HL-60 (cell line): ENCODE measurements at regions not wholly inside any gene's neighbourhood (a gene's known extent, or its start where the extent isn't known, plus 50 kb on each side); places are given as distances from the start of the nearest gene placed in this dataset.

Experiments used
- DNase-seq, 2 experiments: peaks; one replicate each; pipeline ENCODE4 v3.0.0-alpha.2; 2010 to 2020; ENCODE audit warnings: low read depth in 1 of 2, low spot score in 1 of 2
- H3K27ac ChIP-seq: fragments of 250-450 bp; sonication (Bioruptor Pico); replicated peaks from 2 replicates; pipeline ENCODE4 v1.5.1; 2020; ENCODE audit warnings: mild to moderate bottlenecking, moderate library complexity
- H3K27me3 ChIP-seq: fragments of 250-450 bp; sonication (Bioruptor Pico); 2 replicates; pipeline ENCODE4 v1.5.1; 2021; ENCODE audit warnings: mild to moderate bottlenecking, moderate library complexity; ENCODE audit not compliant: insufficient read depth, poor library complexity, severe bottlenecking
- H3K4me3 ChIP-seq: replicated peaks from 2 replicates; pipeline ENCODE4 v1.5.1; 2011; ENCODE audit warnings: mild to moderate bottlenecking, control low read depth, low read length; ENCODE audit not compliant: insufficient read depth
- GABPA ChIP-seq: IDR thresholded peaks from 2 replicates; pipeline ENCODE4 v1.6.1; 2012; ENCODE audit warnings: low read depth
- POLR2AphosphoS5 ChIP-seq: IDR thresholded peaks from 2 replicates; pipeline ENCODE4 v1.6.1; 2012; ENCODE audit warnings: low read depth
- SPI1 ChIP-seq: IDR thresholded peaks from 2 replicates; pipeline ENCODE4 v1.6.1; 2012; ENCODE audit warnings: low read depth, mild to moderate bottlenecking, borderline replicate concordance
- TF ChIP-seq, protein P1 (sequence below): IDR thresholded peaks from 2 replicates; pipeline ENCODE4 v1.6.1; 2012; ENCODE audit warnings: low read depth; ENCODE audit not compliant: insufficient replicate concordance
- TF ChIP-seq, protein P2 (sequence below): IDR thresholded peaks from one replicate; pipeline ENCODE4 v1.5.1; 2011; ENCODE audit warnings: low read length, control low read depth, inconsistent platforms; ENCODE audit not compliant: insufficient read depth

DNA sequence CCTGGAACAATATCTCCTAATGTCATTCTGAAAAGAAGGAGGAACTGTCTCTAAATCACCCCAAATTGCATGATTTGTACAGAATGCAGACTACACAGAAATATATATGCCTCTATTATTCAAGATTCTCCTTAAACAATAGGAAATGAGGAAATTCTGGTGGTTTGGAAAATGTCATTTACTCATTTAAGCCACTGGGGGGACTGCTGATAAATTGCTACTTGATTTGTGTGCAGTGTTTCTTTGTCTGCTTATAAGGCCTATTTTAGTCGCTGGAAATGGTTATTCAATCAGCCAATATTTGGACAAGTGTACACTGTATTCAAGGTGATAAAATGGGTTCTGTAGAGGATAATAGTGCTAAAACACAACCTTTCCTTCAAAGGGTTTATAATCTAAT is 801.9 kb upstream of the CELF4 start:
- DNase-seq, result no peak
- TF ChIP-seq, protein P1, sequence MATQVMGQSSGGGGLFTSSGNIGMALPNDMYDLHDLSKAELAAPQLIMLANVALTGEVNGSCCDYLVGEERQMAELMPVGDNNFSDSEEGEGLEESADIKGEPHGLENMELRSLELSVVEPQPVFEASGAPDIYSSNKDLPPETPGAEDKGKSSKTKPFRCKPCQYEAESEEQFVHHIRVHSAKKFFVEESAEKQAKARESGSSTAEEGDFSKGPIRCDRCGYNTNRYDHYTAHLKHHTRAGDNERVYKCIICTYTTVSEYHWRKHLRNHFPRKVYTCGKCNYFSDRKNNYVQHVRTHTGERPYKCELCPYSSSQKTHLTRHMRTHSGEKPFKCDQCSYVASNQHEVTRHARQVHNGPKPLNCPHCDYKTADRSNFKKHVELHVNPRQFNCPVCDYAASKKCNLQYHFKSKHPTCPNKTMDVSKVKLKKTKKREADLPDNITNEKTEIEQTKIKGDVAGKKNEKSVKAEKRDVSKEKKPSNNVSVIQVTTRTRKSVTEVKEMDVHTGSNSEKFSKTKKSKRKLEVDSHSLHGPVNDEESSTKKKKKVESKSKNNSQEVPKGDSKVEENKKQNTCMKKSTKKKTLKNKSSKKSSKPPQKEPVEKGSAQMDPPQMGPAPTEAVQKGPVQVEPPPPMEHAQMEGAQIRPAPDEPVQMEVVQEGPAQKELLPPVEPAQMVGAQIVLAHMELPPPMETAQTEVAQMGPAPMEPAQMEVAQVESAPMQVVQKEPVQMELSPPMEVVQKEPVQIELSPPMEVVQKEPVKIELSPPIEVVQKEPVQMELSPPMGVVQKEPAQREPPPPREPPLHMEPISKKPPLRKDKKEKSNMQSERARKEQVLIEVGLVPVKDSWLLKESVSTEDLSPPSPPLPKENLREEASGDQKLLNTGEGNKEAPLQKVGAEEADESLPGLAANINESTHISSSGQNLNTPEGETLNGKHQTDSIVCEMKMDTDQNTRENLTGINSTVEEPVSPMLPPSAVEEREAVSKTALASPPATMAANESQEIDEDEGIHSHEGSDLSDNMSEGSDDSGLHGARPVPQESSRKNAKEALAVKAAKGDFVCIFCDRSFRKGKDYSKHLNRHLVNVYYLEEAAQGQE, result no peak
- TF ChIP-seq, protein P2, sequence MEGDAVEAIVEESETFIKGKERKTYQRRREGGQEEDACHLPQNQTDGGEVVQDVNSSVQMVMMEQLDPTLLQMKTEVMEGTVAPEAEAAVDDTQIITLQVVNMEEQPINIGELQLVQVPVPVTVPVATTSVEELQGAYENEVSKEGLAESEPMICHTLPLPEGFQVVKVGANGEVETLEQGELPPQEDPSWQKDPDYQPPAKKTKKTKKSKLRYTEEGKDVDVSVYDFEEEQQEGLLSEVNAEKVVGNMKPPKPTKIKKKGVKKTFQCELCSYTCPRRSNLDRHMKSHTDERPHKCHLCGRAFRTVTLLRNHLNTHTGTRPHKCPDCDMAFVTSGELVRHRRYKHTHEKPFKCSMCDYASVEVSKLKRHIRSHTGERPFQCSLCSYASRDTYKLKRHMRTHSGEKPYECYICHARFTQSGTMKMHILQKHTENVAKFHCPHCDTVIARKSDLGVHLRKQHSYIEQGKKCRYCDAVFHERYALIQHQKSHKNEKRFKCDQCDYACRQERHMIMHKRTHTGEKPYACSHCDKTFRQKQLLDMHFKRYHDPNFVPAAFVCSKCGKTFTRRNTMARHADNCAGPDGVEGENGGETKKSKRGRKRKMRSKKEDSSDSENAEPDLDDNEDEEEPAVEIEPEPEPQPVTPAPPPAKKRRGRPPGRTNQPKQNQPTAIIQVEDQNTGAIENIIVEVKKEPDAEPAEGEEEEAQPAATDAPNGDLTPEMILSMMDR, result no peak
- TF ChIP-seq POLR2AphosphoS5, result no peak
- no peak for TF ChIP-seq GABPA
- TF ChIP-seq SPI1, result no peak
- H3K27me3 ChIP-seq, result no peaks in the 10 kb centered on the region
- no peak overlapping the region for H3K4me3 ChIP-seq
- H3K27ac ChIP-seq, result no peak overlapping the region

DNA sequence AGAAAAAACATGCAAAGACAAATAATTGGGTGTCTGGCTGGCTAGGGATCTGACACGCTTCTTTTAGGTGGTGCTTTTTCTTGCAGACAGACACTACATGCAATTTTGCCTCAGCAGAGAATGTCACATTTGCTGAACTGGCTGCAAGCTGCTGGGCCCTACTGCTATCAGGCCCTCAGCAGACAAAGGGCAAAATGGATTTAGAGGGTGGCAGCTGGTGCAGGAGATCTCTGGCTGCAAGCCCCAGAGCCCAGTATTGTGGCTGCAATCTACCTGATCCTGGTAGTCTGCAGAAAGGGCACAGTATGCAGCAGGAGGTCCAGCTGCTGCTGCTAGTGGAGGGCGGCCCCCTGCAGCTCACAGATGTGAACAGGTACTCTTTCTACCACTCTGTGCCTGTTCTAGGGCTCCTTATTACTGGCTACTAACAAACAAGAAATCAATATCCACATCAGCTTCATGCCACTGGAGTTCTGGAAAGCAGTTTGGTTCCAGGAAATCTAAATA is 796.7 kb upstream of the CELF4 start:
- no peaks in the 10 kb centered on the region for H3K27me3 ChIP-seq
- H3K4me3 ChIP-seq, result no peak overlapping the region
- TF ChIP-seq, protein P2, result no peak
- no peak for TF ChIP-seq SPI1
- TF ChIP-seq POLR2AphosphoS5, result no peak
- TF ChIP-seq GABPA, result no peak
- no peak overlapping the region for H3K27ac ChIP-seq
- no peak for DNase-seq

DNA sequence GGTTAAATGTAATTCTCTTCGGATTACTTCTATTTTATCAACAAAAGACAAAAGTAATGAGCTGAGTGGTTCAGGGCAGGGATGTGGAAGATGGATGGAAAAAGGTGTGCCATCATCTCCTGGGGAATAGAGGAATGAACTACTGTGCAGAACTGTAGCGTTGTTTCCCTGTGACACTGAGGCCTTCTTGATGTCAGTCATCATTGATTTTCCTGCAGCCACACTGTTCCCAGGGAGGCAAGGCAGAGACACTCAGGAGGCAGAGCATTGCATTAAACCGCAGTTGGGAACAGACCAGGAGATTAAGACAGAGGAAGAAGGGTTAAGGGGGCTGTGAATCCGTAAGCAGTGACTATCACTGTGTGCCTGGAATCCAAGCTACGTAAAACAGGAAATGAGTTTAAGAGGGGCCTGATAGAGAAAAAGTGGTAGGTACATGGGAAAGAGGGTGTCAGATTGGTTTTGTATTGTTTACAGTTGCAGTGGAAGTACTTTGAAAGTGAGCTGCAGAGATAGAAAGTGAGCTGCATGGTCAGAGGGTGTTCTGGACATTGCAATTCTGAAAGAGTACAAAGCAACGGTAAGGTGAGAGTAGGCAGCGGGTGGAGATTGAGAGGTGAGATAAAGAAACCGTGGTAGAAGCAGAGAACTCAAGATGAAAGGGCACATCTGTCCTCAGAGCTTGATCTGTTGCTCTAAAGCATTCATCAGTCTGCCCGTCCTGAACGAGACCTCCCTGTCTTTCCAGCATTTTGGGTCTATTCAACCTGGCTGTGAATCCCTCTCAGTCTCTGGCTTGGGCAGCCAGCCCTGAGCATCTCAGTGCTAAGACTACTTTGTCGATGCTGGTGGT is 793.4 kb upstream of the CELF4 start:
- TF ChIP-seq, protein P1, result no peak
- TF ChIP-seq SPI1, result no peak
- TF ChIP-seq, protein P2, result no peak
- no peak for TF ChIP-seq POLR2AphosphoS5
- no peak for TF ChIP-seq GABPA
- Histone ChIP-seq H3K27me3 (no peaks in the 10 kb centered on the region), H3K27ac (no peak overlapping the region), H3K4me3 (no peak overlapping the region)
- DNase-seq, result no peak

DNA sequence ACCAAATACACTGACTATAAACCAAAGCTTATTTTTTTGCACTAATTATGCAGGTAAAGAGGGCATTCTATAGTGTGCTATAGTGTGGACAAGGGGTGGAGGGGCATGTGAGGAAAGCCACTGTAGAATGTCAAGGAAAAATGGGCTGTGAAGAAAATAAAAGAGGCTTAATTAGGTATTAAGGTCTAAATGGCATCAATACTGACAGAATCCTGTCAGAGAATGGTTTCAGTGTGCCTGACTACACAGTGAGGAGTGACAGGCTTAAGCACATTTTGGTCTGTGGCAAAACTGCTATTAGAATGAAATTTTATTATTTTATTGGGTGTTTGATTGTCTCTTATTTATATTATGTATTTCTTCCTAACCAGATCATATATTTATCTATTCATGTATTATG is 787.6 kb upstream of the CELF4 start:
- H3K27ac ChIP-seq, result no peak overlapping the region
- no peak overlapping the region for H3K4me3 ChIP-seq
- DNase-seq, result no peak
- no peaks in the 10 kb centered on the region for H3K27me3 ChIP-seq
- TF ChIP-seq POLR2AphosphoS5 (no peak), SPI1 (no peak), GABPA (no peak)
- TF ChIP-seq, protein P1, result no peak
- TF ChIP-seq, protein P2, result no peak
